OCI-LY3 (cell line): ENCODE measurements at regions not wholly inside any gene's neighbourhood (a gene's known extent, or its start where the extent isn't known, plus 50 kb on each side); places are given as distances from the start of the nearest gene placed in this dataset.

ENCODE experiments used
- H2AFZ ChIP-seq: fragments of 200-600, 300-600 bp; shearing (Covaris generic); 2 replicates; pipeline ENCODE4 v1.6.0; 2014; ENCODE audit warnings: antibody characterized with exemption, low read depth, low read length
- H3K27ac ChIP-seq: fragments of 200-600, 300-600 bp; sonication (generic); 2 replicates; pipeline ENCODE4 v1.5.1; 2014; ENCODE audit warnings: mild to moderate bottlenecking, low read length, moderate library complexity, mixed read lengths
- H3K27me3 ChIP-seq: fragments of 200-600, 300-600 bp; sonication (generic); 2 replicates; pipeline ENCODE4 v1.6.1; 2014; ENCODE audit warnings: low read depth, low read length, mixed read lengths
- H3K36me3 ChIP-seq: fragments of 200-600, 300-600 bp; sonication (generic); replicated peaks from 2 replicates; pipeline ENCODE3; 2014; ENCODE audit warnings: low read depth, low read length, mixed read lengths
- H3K4me1 ChIP-seq: fragments of 300-600, 200-600 bp; sonication (generic); 2 replicates; pipeline ENCODE4 v1.6.1; 2014; ENCODE audit warnings: low read length, mixed read lengths
- H3K4me2 ChIP-seq: fragments of 200-600, 300-600 bp; sonication (generic); 2 replicates; pipeline ENCODE4 v1.6.1; 2014; ENCODE audit warnings: low read length, mixed read lengths
- H3K4me3 ChIP-seq: fragments of 300-600, 200-600 bp; sonication (generic); 2 replicates; pipeline ENCODE4 v1.5.1; 2014; ENCODE audit warnings: antibody characterized with exemption, mild to moderate bottlenecking, low read length, moderate library complexity
- H3K79me2 ChIP-seq: fragments of 300-600, 200-600 bp; shearing (Covaris generic); 2 replicates; pipeline ENCODE4 v1.6.1; 2014; ENCODE audit warnings: mild to moderate bottlenecking, low read length, mixed read lengths
- H3K9ac ChIP-seq: fragments of 300-600, 200-600 bp; shearing (Covaris generic); 2 replicates; pipeline ENCODE4 v1.6.0; 2014; ENCODE audit warnings: mild to moderate bottlenecking, low read length, moderate library complexity
- H3K9me3 ChIP-seq: fragments of 200-600, 300-600 bp; shearing (Covaris generic); 2 replicates; pipeline ENCODE4 v1.6.1; 2014; ENCODE audit warnings: low read length, mixed read lengths; ENCODE audit not compliant: insufficient read depth
- H4K20me1 ChIP-seq: fragments of 200-600, 300-600 bp; sonication (generic); 2 replicates; pipeline ENCODE4 v1.6.1; 2016; ENCODE audit warnings: low read length, mixed read lengths; ENCODE audit not compliant: insufficient read depth
- EZH2phosphoT487 ChIP-seq: fragments of 200-600 bp; shearing (Covaris generic); IDR thresholded peaks from 2 replicates; pipeline ENCODE4 v1.6.1; 2018; ENCODE audit warnings: antibody characterized with exemption, mixed run types, low read depth
- TF ChIP-seq, protein P1 (sequence below): fragments of 200-600, 300-600 bp; sonication (generic); IDR thresholded peaks from 2 replicates; pipeline ENCODE4 v1.5.1; 2014; ENCODE audit warnings: antibody characterized with exemption, low read length, low read depth

DNA sequence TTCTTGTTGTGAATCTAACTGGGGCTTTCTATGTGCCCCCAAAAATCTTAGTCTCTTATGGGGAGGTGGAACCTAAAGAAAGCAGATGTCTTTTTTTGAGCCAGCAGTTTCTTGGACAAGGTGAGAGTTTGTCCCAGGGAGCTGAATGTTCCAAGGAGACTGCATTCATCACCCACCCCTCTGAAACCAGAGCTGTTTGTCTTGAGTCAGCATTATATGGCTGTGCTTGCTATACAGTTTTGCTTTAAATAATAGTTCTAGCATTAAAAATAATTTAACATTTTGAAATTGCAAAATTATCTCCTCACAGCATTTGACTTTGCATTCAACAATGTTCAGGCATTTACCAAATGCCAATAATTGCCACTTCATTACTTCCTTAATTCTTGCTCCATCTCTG lies 813.3 kb downstream of the BCL11B start:
- Histone ChIP-seq H3K9ac (no peak overlapping the region), H3K4me3 (no peak overlapping the region), H3K27ac (no peak overlapping the region), H3K27me3 (no peaks in the 10 kb centered on the region), H2AFZ (no peak overlapping the region), H3K79me2 (no peaks in the 10 kb centered on the region), H3K4me1 (0 out of 2 replicates have a peak, but pooled peaks cover 3% of the 10 kb centered on the region), H4K20me1 (no peaks in the 10 kb centered on the region), H3K36me3 (no peaks in the 10 kb centered on the region), H3K9me3 (no peaks in the 10 kb centered on the region; the same call in 1 of the 2 replicates), H3K4me2 (no peak overlapping the region)
- TF ChIP-seq, protein P1, sequence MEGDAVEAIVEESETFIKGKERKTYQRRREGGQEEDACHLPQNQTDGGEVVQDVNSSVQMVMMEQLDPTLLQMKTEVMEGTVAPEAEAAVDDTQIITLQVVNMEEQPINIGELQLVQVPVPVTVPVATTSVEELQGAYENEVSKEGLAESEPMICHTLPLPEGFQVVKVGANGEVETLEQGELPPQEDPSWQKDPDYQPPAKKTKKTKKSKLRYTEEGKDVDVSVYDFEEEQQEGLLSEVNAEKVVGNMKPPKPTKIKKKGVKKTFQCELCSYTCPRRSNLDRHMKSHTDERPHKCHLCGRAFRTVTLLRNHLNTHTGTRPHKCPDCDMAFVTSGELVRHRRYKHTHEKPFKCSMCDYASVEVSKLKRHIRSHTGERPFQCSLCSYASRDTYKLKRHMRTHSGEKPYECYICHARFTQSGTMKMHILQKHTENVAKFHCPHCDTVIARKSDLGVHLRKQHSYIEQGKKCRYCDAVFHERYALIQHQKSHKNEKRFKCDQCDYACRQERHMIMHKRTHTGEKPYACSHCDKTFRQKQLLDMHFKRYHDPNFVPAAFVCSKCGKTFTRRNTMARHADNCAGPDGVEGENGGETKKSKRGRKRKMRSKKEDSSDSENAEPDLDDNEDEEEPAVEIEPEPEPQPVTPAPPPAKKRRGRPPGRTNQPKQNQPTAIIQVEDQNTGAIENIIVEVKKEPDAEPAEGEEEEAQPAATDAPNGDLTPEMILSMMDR = no peak
- no peak for TF ChIP-seq EZH2phosphoT487

DNA sequence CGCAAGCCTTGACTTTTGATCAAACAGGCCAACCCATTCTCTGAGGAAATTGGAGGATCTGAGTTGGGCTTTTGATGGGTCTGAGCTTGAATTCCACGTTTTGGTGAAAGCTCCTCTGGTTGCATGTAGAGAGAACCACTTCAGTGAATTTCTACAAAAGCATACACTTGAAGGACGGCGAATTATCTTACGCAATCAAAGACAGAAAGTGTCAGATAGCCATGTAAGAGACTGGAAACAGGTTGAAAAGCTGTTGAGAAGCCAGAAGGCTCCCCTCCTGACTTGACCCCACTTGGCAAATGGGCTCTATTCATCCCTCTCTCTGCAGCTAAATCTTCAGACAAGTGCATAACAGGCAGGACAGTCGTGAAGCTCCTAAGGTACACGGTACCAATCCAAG lies 809.1 kb downstream of the BCL11B start:
- Histone ChIP-seq H2AFZ (no peak overlapping the region), H3K4me3 (no peak overlapping the region), H3K4me1 (0 out of 2 replicates have a peak, but pooled peaks cover 3% of the 10 kb centered on the region), H3K36me3 (no peaks in the 10 kb centered on the region), H3K9me3 (no peaks in the 10 kb centered on the region; the same call in 1 of the 2 replicates), H3K79me2 (no peaks in the 10 kb centered on the region), H4K20me1 (no peaks in the 10 kb centered on the region), H3K27ac (no peak overlapping the region), H3K27me3 (no peaks in the 10 kb centered on the region), H3K4me2 (no peak overlapping the region), H3K9ac (no peak overlapping the region)
- no peak for TF ChIP-seq EZH2phosphoT487
- TF ChIP-seq, protein P1 = no peak

DNA sequence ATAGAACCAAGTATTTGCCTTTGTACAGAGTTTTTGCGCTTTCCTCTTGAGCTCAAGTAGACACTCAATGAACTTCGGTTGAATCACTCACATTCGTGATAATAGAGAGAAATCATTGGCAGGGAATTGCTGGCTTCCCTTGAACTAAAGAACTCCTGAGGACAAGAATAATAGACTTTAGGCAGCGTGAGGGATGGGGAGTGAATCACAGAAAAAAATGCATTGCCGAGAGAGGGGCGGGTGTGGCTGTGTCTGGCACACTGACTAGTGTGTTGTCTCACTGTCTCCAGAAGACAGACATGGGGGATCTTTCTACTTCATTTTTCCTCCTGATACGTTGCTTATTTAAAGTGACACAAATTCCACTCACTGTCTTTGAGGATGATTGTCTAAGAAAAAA lies 805.2 kb downstream of the BCL11B start:
- no peaks in the 10 kb centered on the region for H3K79me2 ChIP-seq
- H3K9me3 ChIP-seq = no peaks in the 10 kb centered on the region
- no peaks in the 10 kb centered on the region for H3K36me3 ChIP-seq
- TF ChIP-seq, protein P1 = no peak
- no peak for TF ChIP-seq EZH2phosphoT487
- H3K27me3 ChIP-seq = no peaks in the 10 kb centered on the region
- no peak overlapping the region for H3K4me3 ChIP-seq
- H3K4me2 ChIP-seq = no peak overlapping the region
- H3K9ac ChIP-seq = no peak overlapping the region
- H2AFZ ChIP-seq = no peak overlapping the region
- H3K27ac ChIP-seq = no peak overlapping the region
- no peaks in the 10 kb centered on the region for H4K20me1 ChIP-seq
- no peaks in the 10 kb centered on the region for H3K4me1 ChIP-seq

DNA sequence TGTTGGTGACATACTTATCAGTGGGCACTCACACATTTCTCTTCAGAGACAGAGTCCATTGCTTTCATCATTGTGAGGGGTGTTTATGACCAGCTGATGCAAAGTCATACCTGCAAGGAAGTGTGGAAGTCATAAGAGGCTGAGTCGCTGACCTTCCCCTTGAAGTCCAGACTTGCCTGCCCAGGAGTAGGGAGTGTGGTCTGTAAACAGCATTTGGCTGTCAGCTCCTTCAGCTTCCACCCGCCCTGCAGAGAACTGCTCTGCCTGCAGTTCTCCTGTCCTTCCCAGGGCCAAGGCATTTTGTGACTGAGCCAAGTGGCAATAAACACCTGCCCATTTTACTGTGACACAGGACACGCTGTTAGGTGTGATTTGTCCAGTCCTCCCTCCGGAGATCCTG lies 801.3 kb downstream of the BCL11B start:
- H3K36me3 ChIP-seq = no peaks in the 10 kb centered on the region
- 0 out of 2 replicates have a peak, but pooled peaks cover 5% of the 10 kb centered on the region for H3K4me1 ChIP-seq
- no peak overlapping the region; the same call in 1 of the 2 replicates for H2AFZ ChIP-seq
- H4K20me1 ChIP-seq = no peaks in the 10 kb centered on the region
- H3K4me3 ChIP-seq = no peak overlapping the region
- no peaks in the 10 kb centered on the region for H3K27me3 ChIP-seq
- no peak for TF ChIP-seq EZH2phosphoT487
- TF ChIP-seq, protein P1 = no peak
- no peaks in the 10 kb centered on the region for H3K9me3 ChIP-seq
- H3K79me2 ChIP-seq = no peaks in the 10 kb centered on the region
- H3K9ac ChIP-seq = no peak overlapping the region
- no peak overlapping the region for H3K27ac ChIP-seq
- no peak overlapping the region for H3K4me2 ChIP-seq
